Stomach (tissue), 8 donors: ENCODE measurements at regions not wholly inside any gene's neighbourhood (a gene's known extent, or its start where the extent isn't known, plus 50 kb on each side); places are given as distances from the start of the nearest gene placed in this dataset.

ENCODE experiments used
- DNase-seq, 2 donors: peaks; one replicate each; pipeline versions ENCODE4 v3.0.0 to v3.0.0-alpha.2; 2013 to 2019
- H3K27ac ChIP-seq, 5 donors: fragments of 200-600 bp in 4 of 5; sonication (generic) in 4 of 5; one replicate each; pipeline ENCODE4 v1.5.1; 2013 to 2019; ENCODE audit warnings: mild to moderate bottlenecking in 1 of 5, moderate library complexity in 1 of 5
- H3K27me3 ChIP-seq, 3 donors: fragments of 200-600 bp; sonication (generic); one replicate each; pipeline ENCODE4 v1.5.1; 2017 to 2019; ENCODE audit warnings: mixed run types in 1 of 3
- H3K36me3 ChIP-seq, 4 donors: fragments of 200-600 bp; sonication (generic); 1 replicate in 3 of 4; 2 replicates in 1 of 4; pipeline ENCODE4 v1.5.1; 2016 to 2019
- H3K4me1 ChIP-seq, 4 donors: fragments of 200-600 bp; sonication (generic); one replicate each; pipeline ENCODE4 v1.5.1; 2016 to 2019
- H3K4me3 ChIP-seq, 4 donors: fragments of 200-600 bp; sonication (generic) in 3 of 4; one replicate each; pipeline ENCODE4 v1.5.1; 2016 to 2019; ENCODE audit warnings: mild to moderate bottlenecking in 1 of 4
- H3K9me3 ChIP-seq, 4 donors: fragments of 200-600 bp; sonication (generic); one replicate each; pipeline ENCODE4 v1.5.1; 2016 to 2019
- CTCF ChIP-seq, 7 experiments: fragments of 450-650 bp in 4 of 7; fragments of 200-600 bp in 3 of 7; sonication (generic) in 3 of 7; IDR thresholded peaks; one replicate each; pipeline ENCODE4 v1.5.1; 2016 to 2019; ENCODE audit warnings: antibody characterized with exemption in 7 of 7, control low read depth in 2 of 7, mild to moderate bottlenecking in 1 of 7
- EP300 ChIP-seq: sonication (generic); formaldehyde crosslinking; IDR thresholded peaks from one replicate; pipeline ENCODE4 v1.6.1; 2017; ENCODE audit warnings: antibody characterized with exemption
- POLR2A ChIP-seq, 4 donors: fragments of 450-650 bp; IDR thresholded peaks; one replicate each; pipeline ENCODE4 v1.6.1; 2016; ENCODE audit warnings: antibody characterized with exemption in 4 of 4, control low read depth in 2 of 4, mild to moderate bottlenecking in 1 of 4, moderate library complexity in 1 of 4
- POLR2AphosphoS5 ChIP-seq, 3 donors: sonication (generic); formaldehyde crosslinking; IDR thresholded peaks; one replicate each; pipeline ENCODE4 v1.6.1; 2016; ENCODE audit warnings: antibody characterized with exemption in 3 of 3
- WGBS, 5 donors: extraction: QIAGEN DNeasy Blood & Tissue Kit in 3 of 5; methylation state at CpG; one replicate each; pipeline versions ENCODE4 v1.1.5 to v1.1.7; 2013 to 2018; 5-methylcytosine and 5-hydroxymethylcytosine counted together
- intact Hi-C: fragments of 100-400 bp; cut with DNase I; formaldehyde crosslinking; loops from one replicate; pipeline ENCODE4 v1.15.1; 2023; ENCODE audit warnings: low total_unique reads
- donor health status: healthy with polysubstance abuse.
- donor health status: Bipolar disorder and iron deficiency.
- donor health status: healthy.

- no peak overlapping the region for H3K4me3 ChIP-seq
- WGBS, 5 donors, result 30 to 41% (median 33%) methylated on average over 4 of the region's 4 CpGs
- intact Hi-C loops, result loop anchor here (5.0 kb wide), 1 partner anchor 285 kb away; no protein-coding TSS in a partner anchor
- peaks cover 6 to 51% (median 26%) of the 10 kb centered on the region in 4 donors for H3K4me1 ChIP-seq
- TF ChIP-seq CTCF (IDR thresholded peaks at IDR 0.05) (peak in 5 of 7 experiments; percentile 50 to 78 (median 54)), EP300 (no peak), POLR2A (IDR thresholded peaks at IDR 0.05) (no peak)
- H3K9me3 ChIP-seq, result peaks cover 0 to 5% (median 0%) of the 10 kb centered on the region in 4 donors
- H3K27me3 ChIP-seq, result no peaks in the 10 kb centered on the region
- peak in 1 of 2 donors; percentile 60 for DNase-seq
- H3K27ac ChIP-seq, result no peak overlapping the region
- no peaks in the 10 kb centered on the region for H3K36me3 ChIP-seq
These were observed 177.6 kb upstream of the NAMPT start for GRCh38 chr7:106462365-106462859.

GRCh38 chr7:106460792-106461254 is 176.0 kb upstream of the NAMPT start:
- DNase-seq, result no peak
- Histone ChIP-seq H3K4me1 (peaks cover 6 to 44% (median 15%) of the 10 kb centered on the region in 4 donors), H3K9me3 (peaks cover 0 to 5% (median 0%) of the 10 kb centered on the region in 4 donors), H3K36me3 (no peaks in the 10 kb centered on the region), H3K27me3 (no peaks in the 10 kb centered on the region), H3K27ac (no peak overlapping the region), H3K4me3 (no peak overlapping the region)
- no peak for TF ChIP-seq POLR2AphosphoS5 (IDR thresholded peaks at IDR 0.05)
- no peak for TF ChIP-seq CTCF (IDR thresholded peaks at IDR 0.05)
- no peak for TF ChIP-seq POLR2A (IDR thresholded peaks at IDR 0.05)
- no peak for TF ChIP-seq EP300
- intact Hi-C loops, result loop anchor here (5.0 kb wide), 1 partner anchor 284 kb away; no protein-coding TSS in a partner anchor
- 40 to 64% (median 46%) methylated on average over 6 of the region's 6 CpGs for WGBS, 5 donors

- Histone ChIP-seq H3K4me1 (peaks cover 5 to 37% (median 9%) of the 10 kb centered on the region in 4 donors), H3K4me3 (no peak overlapping the region), H3K9me3 (peaks cover 0 to 5% (median 0%) of the 10 kb centered on the region in 4 donors), H3K27ac (no peak overlapping the region), H3K36me3 (no peaks in the 10 kb centered on the region), H3K27me3 (no peaks in the 10 kb centered on the region)
- intact Hi-C loops, result loop anchor here (5.0 kb wide), 1 partner anchor 282 kb away; no protein-coding TSS in a partner anchor
- TF ChIP-seq CTCF (IDR thresholded peaks at IDR 0.05) (no peak), POLR2AphosphoS5 (IDR thresholded peaks at IDR 0.05) (no peak), POLR2A (IDR thresholded peaks at IDR 0.05) (no peak), EP300 (no peak)
- WGBS, 5 donors, result 92 to 93% (median 93%) methylated on average over 7 of the region's 7 CpGs
- no peak for DNase-seq
These were observed 174.8 kb upstream of the NAMPT start for GRCh38 chr7:106459397-106460072.

- Histone ChIP-seq H3K27me3 (no peaks in the 10 kb centered on the region), H3K27ac (no peak overlapping the region), H3K36me3 (no peaks in the 10 kb centered on the region), H3K4me1 (peaks cover 0 to 24% (median 6%) of the 10 kb centered on the region in 4 donors), H3K9me3 (peaks cover 0 to 8% (median 0%) of the 10 kb centered on the region in 4 donors), H3K4me3 (no peak overlapping the region)
- 93 to 97% (median 96%) methylated on average over 4 of the region's 4 CpGs for WGBS, 5 donors
- intact Hi-C loops, result no loop called here
- DNase-seq, result no peak
- TF ChIP-seq POLR2A (IDR thresholded peaks at IDR 0.05), result no peak
- no peak for TF ChIP-seq EP300
- no peak for TF ChIP-seq POLR2AphosphoS5 (IDR thresholded peaks at IDR 0.05)
- no peak for TF ChIP-seq CTCF (IDR thresholded peaks at IDR 0.05)
These were observed 172.9 kb upstream of the NAMPT start for GRCh38 chr7:106457678-106458077.
